PC-3 (cell line): ENCODE measurements at regions not wholly inside any gene's neighbourhood (a gene's known extent, or its start where the extent isn't known, plus 50 kb on each side); places are given as distances from the start of the nearest gene placed in this dataset.

Experiments
- ATAC-seq: fragments of 200-7000 bp; cut with Tn5 transposase; 2 replicates; pipeline ENCODE4 v1.9.1; 2020; ENCODE audit warnings: mild to moderate bottlenecking, moderate library complexity
- BruUV-seq: library from RNA; stranded (reverse); fragments of 400-500 nt; replicated peaks from 2 replicates; lab custom pipeline; 2021; lab: Mats Ljungman, UMichigan
- CTCF ChIA-PET: fragments of 300-600 bp; sonication (Branson Sonifier 250); formaldehyde crosslinking; loops from one replicate; lab custom pipeline; 2022; ENCODE audit warnings: antibody characterized with exemption; lab: Charles Lee
- POLR2A ChIA-PET: fragments of 300-600 bp; sonication (Branson Sonifier 250); formaldehyde crosslinking; loops from one replicate; lab custom pipeline; 2022; ENCODE audit warnings: antibody characterized with exemption; ENCODE audit not compliant: unreplicated experiment; lab: Charles Lee
- DNase-seq: peaks from one replicate; pipeline ENCODE4 v3.0.0-alpha.2; 2015
- H2AFZ ChIP-seq: fragments of 300-600 bp; sonication (generic); 2 replicates; pipeline ENCODE4 v1.6.0; 2016; ENCODE audit warnings: antibody characterized with exemption, low read length
- H3F3A ChIP-seq: fragments of 300-600 bp; sonication (generic); one replicate; pipeline ENCODE4 v1.6.0; 2017; ENCODE audit warnings: antibody characterized with exemption, low read length, control low read depth, mild to moderate bottlenecking; ENCODE audit not compliant: unreplicated experiment
- H3K27ac ChIP-seq: fragments of 300-600 bp; sonication (generic); 2 replicates; pipeline ENCODE4 v1.5.1; 2016; ENCODE audit warnings: mild to moderate bottlenecking, low read length
- H3K27me3 ChIP-seq: fragments of 300-600 bp; sonication (generic); 2 replicates; pipeline ENCODE4 v1.6.1; 2016; ENCODE audit warnings: low read length, mixed read lengths
- H3K36me3 ChIP-seq: fragments of 300-600 bp; sonication (generic); 2 replicates; pipeline ENCODE4 v1.6.1; 2016; ENCODE audit warnings: low read depth, mixed run types, low read length, mixed read lengths
- H3K4me1 ChIP-seq: fragments of 300-600 bp; sonication (generic); 2 replicates; pipeline ENCODE4 v1.5.1; 2016; ENCODE audit warnings: low read length; ENCODE audit not compliant: insufficient read depth
- H3K4me2 ChIP-seq: fragments of 300-600 bp; sonication (generic); 2 replicates; pipeline ENCODE4 v1.6.0; 2016; ENCODE audit warnings: low read length
- H3K4me3 ChIP-seq: fragments of 300-600 bp; sonication (generic); 2 replicates; pipeline ENCODE4 v1.5.1; 2016; ENCODE audit warnings: mild to moderate bottlenecking, low read length, mixed read lengths
- H3K79me2 ChIP-seq: fragments of 300-600 bp; sonication (generic); 2 replicates; pipeline ENCODE4 v1.6.1; 2017; ENCODE audit warnings: low read length, mixed read lengths
- H3K9ac ChIP-seq: fragments of 300-600 bp; sonication (generic); 2 replicates; pipeline ENCODE4 v1.6.0; 2016; ENCODE audit warnings: mild to moderate bottlenecking, low read length
- H3K9me2 ChIP-seq: fragments of 300-600 bp; sonication (generic); replicated peaks from 2 replicates; pipeline ENCODE4 v1.6.1; 2016; ENCODE audit warnings: mixed run types, low read length, mixed read lengths
- H3K9me3 ChIP-seq: fragments of 300-600 bp; sonication (generic); 2 replicates; pipeline ENCODE4 v1.6.1; 2016; ENCODE audit warnings: low read length, mixed read lengths
- H4K20me1 ChIP-seq: fragments of 300-600 bp; sonication (generic); 2 replicates; pipeline ENCODE4 v1.6.1; 2016; ENCODE audit warnings: low read length, mixed read lengths
- CTCF ChIP-seq: fragments of 300-600 bp; sonication (generic); conservative IDR thresholded peaks from 2 replicates; pipeline ENCODE4 v1.5.1; 2017; ENCODE audit warnings: antibody characterized with exemption, low read depth, mild to moderate bottlenecking, low read length
- EZH2 ChIP-seq: fragments of 300-600 bp; sonication (generic); IDR thresholded peaks from one replicate; pipeline ENCODE4 v1.6.1; 2017; ENCODE audit warnings: antibody characterized with exemption, mild to moderate bottlenecking, low read length; ENCODE audit not compliant: unreplicated experiment
- EZH2phosphoT487 ChIP-seq: fragments of 300-600 bp; sonication (generic); IDR thresholded peaks from 2 replicates; pipeline ENCODE4 v1.6.1; 2018; ENCODE audit warnings: mild to moderate bottlenecking, antibody characterized with exemption, low read length, borderline replicate concordance
- intact Hi-C: fragments of 100-400 bp; cut with micrococcal nuclease; formaldehyde crosslinking; loops from 2 replicates; pipeline ENCODE4 v1.9.0; 2023

- H3K9me3 ChIP-seq, result no peaks in the 10 kb centered on the region
- no peak overlapping the region for H3K27ac ChIP-seq
- H3K4me1 ChIP-seq, result peaks cover 10% of the 10 kb centered on the region
- intact Hi-C loops, result loop anchor here (10.0 kb wide), 1 partner anchor 117 kb away; no protein-coding TSS in a partner anchor
- BruUV-seq, result no TSS peak
- H3K9ac ChIP-seq, result no peak overlapping the region
- H2AFZ ChIP-seq, result no peak overlapping the region
- DNase-seq, result no peak
- H3F3A ChIP-seq, result no peaks in the 10 kb centered on the region
- no peak overlapping the region for H3K4me3 ChIP-seq
- no peaks in the 10 kb centered on the region for H3K36me3 ChIP-seq
- no peak for ATAC-seq
- no peaks in the 10 kb centered on the region for H3K79me2 ChIP-seq
- ChIA-PET CTCF (no interaction called here), POLR2A (no interaction called here)
- H3K27me3 ChIP-seq, result no peaks in the 10 kb centered on the region
- no peaks in the 10 kb centered on the region for H4K20me1 ChIP-seq
- H3K9me2 ChIP-seq, result no peaks in the 10 kb centered on the region
- H3K4me2 ChIP-seq, result no peak overlapping the region
- no peak for TF ChIP-seq EZH2phosphoT487
- TF ChIP-seq EZH2, result no peak
- no peak for TF ChIP-seq CTCF
Observed at GRCh38 chrX:69037786-69038185, 127.5 kb downstream of the PJA1 start.

- no peaks in the 10 kb centered on the region for H3K79me2 ChIP-seq
- H3K9me2 ChIP-seq, result no peaks in the 10 kb centered on the region
- no peaks in the 10 kb centered on the region for H4K20me1 ChIP-seq
- no TSS peak for BruUV-seq
- H3K27me3 ChIP-seq, result no peaks in the 10 kb centered on the region
- H3K4me1 ChIP-seq, result peaks cover 18% of the 10 kb centered on the region
- DNase-seq, result no peak
- TF ChIP-seq CTCF, result no peak
- TF ChIP-seq EZH2phosphoT487, result no peak
- no peak for TF ChIP-seq EZH2
- H3K9me3 ChIP-seq, result no peaks in the 10 kb centered on the region
- no peak overlapping the region for H3K4me2 ChIP-seq
- peaks cover 2% of the 10 kb centered on the region for H3F3A ChIP-seq
- no peak overlapping the region for H2AFZ ChIP-seq
- ChIA-PET POLR2A (no interaction called here), CTCF (no interaction called here)
- no peak overlapping the region for H3K4me3 ChIP-seq
- intact Hi-C loops, result loop anchor here (10.0 kb wide), 1 partner anchor 118 kb away; no protein-coding TSS in a partner anchor
- ATAC-seq, result no peak
- H3K9ac ChIP-seq, result no peak overlapping the region
- H3K36me3 ChIP-seq, result no peaks in the 10 kb centered on the region
- no peak overlapping the region for H3K27ac ChIP-seq
Observed at GRCh38 chrX:69036674-69037573, 128.3 kb downstream of the PJA1 start.

- CTCF ChIA-PET, result no interaction called here
- H3K4me1 ChIP-seq, result peaks cover 32% of the 10 kb centered on the region
- H3K9me2 ChIP-seq, result no peaks in the 10 kb centered on the region
- TF ChIP-seq CTCF (no peak), EZH2phosphoT487 (no peak), EZH2 (no peak)
- BruUV-seq, result no TSS peak
- DNase-seq (no peak), ATAC-seq (no peak)
- no peak overlapping the region for H3K4me2 ChIP-seq
- H3K36me3 ChIP-seq, result no peaks in the 10 kb centered on the region
- no peaks in the 10 kb centered on the region for H3K27me3 ChIP-seq
- no peaks in the 10 kb centered on the region for H4K20me1 ChIP-seq
- no peak overlapping the region for H3K4me3 ChIP-seq
- no peak overlapping the region for H3K9ac ChIP-seq
- intact Hi-C loops, result loop anchor here (10.0 kb wide), 1 partner anchor 120 kb away; no protein-coding TSS in a partner anchor
- no peaks in the 10 kb centered on the region for H3K79me2 ChIP-seq
- peaks cover 8% of the 10 kb centered on the region for H3F3A ChIP-seq
- no peaks in the 10 kb centered on the region for H3K9me3 ChIP-seq
- POLR2A ChIA-PET, result no interaction called here
- H2AFZ ChIP-seq, result no peak overlapping the region
- no peak overlapping the region for H3K27ac ChIP-seq
Observed at GRCh38 chrX:69034451-69034850, 130.8 kb downstream of the PJA1 start.
